HepG2 (cell line): ENCODE measurements at regions not wholly inside any gene's neighbourhood (a gene's known extent, or its start where the extent isn't known, plus 50 kb on each side); places are given as distances from the start of the nearest gene placed in this dataset.
A peak's percentile ranks its signal among the peaks of the same experiment; 100 is the strongest.

Experiments
- BHLHE40 ChIP-seq: IDR thresholded peaks from 2 replicates; pipeline ENCODE4 v1.6.1; 2011; ENCODE audit warnings: low read length, improper control_type of control experiment
- NFAT5 ChIP-seq: sonication (generic); formaldehyde crosslinking; IDR thresholded peaks from 2 replicates; pipeline ENCODE4 v1.4.0; 2020; ENCODE audit warnings: missing genetic modification reagents
- RELA ChIP-seq: sonication (generic); formaldehyde crosslinking; IDR thresholded peaks from 2 replicates; pipeline ENCODE4 v1.4.0; 2020; ENCODE audit warnings: missing genetic modification reagents
- SATB2 ChIP-seq: sonication (generic); formaldehyde crosslinking; IDR thresholded peaks from 2 replicates; pipeline ENCODE4 v1.5.0; 2020; ENCODE audit warnings: missing genetic modification reagents
- ZNF3 ChIP-seq: IDR thresholded peaks from 2 replicates; pipeline ENCODE4 v1.7.0; 2017; ENCODE audit warnings: inconsistent platforms
- TF ChIP-seq, protein P1 (sequence below): sonication (generic); formaldehyde crosslinking; IDR thresholded peaks from 2 replicates; pipeline ENCODE4 v1.4.0; 2020; ENCODE audit warnings: missing genetic modification reagents, mild to moderate bottlenecking, borderline replicate concordance
- TF ChIP-seq, protein P2 (sequence below): sonication (generic); formaldehyde crosslinking; IDR thresholded peaks from 2 replicates; pipeline ENCODE4 v1.9.0; 2022; ENCODE audit warnings: low read depth, missing genetic modification reagents
- TF ChIP-seq, protein P3 (sequence below): sonication (generic); formaldehyde crosslinking; IDR thresholded peaks from 2 replicates; pipeline ENCODE4 v1.9.0; 2021; ENCODE audit warnings: missing genetic modification reagents, borderline replicate concordance
- TF ChIP-seq, protein P4 (sequence below): IDR thresholded peaks from 2 replicates; pipeline ENCODE4 v1.6.1; 2016; ENCODE audit warnings: mild to moderate bottlenecking
- TF ChIP-seq, protein P5 (sequence below): sonication (generic); formaldehyde crosslinking; IDR thresholded peaks from 2 replicates; pipeline ENCODE4 v1.8.0; 2022; ENCODE audit warnings: missing genetic modification reagents, mild to moderate bottlenecking, borderline replicate concordance
- TF ChIP-seq, protein P6 (sequence below): fragments of 450-650 bp; IDR thresholded peaks from 2 replicates; pipeline ENCODE4 v1.6.1; 2016

GRCh38 chr9:129413537-129414376 lies 207.1 kb downstream of the C9orf50 start (continued):
- TF ChIP-seq, protein P1, sequence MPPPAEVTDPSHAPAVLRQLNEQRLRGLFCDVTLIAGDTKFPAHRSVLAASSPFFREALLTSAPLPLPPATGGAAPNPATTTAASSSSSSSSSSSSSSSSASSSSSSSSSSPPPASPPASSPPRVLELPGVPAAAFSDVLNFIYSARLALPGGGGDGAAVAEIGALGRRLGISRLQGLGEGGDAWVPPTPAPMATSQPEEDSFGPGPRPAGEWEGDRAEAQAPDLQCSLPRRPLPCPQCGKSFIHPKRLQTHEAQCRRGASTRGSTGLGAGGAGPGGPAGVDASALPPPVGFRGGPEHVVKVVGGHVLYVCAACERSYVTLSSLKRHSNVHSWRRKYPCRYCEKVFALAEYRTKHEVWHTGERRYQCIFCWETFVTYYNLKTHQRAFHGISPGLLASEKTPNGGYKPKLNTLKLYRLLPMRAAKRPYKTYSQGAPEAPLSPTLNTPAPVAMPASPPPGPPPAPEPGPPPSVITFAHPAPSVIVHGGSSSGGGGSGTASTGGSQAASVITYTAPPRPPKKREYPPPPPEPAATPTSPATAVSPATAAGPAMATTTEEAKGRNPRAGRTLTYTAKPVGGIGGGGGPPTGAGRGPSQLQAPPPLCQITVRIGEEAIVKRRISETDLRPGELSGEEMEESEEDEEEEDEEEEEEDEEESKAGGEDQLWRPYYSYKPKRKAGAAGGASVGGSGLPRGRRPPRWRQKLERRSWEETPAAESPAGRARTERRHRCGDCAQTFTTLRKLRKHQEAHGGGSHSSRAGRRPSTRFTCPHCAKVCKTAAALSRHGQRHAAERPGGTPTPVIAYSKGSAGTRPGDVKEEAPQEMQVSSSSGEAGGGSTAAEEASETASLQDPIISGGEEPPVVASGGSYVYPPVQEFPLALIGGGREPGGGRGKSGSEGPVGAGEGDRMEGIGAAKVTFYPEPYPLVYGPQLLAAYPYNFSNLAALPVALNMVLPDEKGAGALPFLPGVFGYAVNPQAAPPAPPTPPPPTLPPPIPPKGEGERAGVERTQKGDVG (CRISPR knock-in tag) = no peak
- TF ChIP-seq RELA (CRISPR knock-in tag) = no peak
- TF ChIP-seq, protein P2, sequence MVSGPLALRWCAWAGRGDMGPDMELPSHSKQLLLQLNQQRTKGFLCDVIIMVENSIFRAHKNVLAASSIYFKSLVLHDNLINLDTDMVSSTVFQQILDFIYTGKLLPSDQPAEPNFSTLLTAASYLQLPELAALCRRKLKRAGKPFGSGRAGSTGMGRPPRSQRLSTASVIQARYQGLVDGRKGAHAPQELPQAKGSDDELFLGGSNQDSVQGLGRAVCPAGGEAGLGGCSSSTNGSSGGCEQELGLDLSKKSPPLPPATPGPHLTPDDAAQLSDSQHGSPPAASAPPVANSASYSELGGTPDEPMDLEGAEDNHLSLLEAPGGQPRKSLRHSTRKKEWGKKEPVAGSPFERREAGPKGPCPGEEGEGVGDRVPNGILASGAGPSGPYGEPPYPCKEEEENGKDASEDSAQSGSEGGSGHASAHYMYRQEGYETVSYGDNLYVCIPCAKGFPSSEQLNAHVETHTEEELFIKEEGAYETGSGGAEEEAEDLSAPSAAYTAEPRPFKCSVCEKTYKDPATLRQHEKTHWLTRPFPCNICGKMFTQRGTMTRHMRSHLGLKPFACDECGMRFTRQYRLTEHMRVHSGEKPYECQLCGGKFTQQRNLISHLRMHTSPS (CRISPR knock-in tag) = no peak
- TF ChIP-seq ZNF3 (CRISPR knock-in tag) = no peak
- peak; percentile 76; the same call in 1 of the 2 replicates for TF ChIP-seq SATB2 (CRISPR knock-in tag)
- TF ChIP-seq BHLHE40 = peak; percentile 61
- TF ChIP-seq, protein P3, sequence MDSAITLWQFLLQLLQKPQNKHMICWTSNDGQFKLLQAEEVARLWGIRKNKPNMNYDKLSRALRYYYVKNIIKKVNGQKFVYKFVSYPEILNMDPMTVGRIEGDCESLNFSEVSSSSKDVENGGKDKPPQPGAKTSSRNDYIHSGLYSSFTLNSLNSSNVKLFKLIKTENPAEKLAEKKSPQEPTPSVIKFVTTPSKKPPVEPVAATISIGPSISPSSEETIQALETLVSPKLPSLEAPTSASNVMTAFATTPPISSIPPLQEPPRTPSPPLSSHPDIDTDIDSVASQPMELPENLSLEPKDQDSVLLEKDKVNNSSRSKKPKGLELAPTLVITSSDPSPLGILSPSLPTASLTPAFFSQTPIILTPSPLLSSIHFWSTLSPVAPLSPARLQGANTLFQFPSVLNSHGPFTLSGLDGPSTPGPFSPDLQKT (CRISPR knock-in tag) = no peak
- TF ChIP-seq, protein P4, sequence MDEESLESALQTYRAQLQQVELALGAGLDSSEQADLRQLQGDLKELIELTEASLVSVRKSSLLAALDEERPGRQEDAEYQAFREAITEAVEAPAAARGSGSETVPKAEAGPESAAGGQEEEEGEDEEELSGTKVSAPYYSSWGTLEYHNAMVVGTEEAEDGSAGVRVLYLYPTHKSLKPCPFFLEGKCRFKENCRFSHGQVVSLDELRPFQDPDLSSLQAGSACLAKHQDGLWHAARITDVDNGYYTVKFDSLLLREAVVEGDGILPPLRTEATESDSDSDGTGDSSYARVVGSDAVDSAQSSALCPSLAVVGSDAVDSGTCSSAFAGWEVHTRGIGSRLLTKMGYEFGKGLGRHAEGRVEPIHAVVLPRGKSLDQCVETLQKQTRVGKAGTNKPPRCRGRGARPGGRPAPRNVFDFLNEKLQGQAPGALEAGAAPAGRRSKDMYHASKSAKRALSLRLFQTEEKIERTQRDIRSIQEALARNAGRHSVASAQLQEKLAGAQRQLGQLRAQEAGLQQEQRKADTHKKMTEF (CRISPR knock-in tag) = no peak
- TF ChIP-seq, protein P5, sequence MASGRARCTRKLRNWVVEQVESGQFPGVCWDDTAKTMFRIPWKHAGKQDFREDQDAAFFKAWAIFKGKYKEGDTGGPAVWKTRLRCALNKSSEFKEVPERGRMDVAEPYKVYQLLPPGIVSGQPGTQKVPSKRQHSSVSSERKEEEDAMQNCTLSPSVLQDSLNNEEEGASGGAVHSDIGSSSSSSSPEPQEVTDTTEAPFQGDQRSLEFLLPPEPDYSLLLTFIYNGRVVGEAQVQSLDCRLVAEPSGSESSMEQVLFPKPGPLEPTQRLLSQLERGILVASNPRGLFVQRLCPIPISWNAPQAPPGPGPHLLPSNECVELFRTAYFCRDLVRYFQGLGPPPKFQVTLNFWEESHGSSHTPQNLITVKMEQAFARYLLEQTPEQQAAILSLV (CRISPR knock-in tag) = no peak
- no peak for TF ChIP-seq NFAT5
- TF ChIP-seq, protein P6, sequence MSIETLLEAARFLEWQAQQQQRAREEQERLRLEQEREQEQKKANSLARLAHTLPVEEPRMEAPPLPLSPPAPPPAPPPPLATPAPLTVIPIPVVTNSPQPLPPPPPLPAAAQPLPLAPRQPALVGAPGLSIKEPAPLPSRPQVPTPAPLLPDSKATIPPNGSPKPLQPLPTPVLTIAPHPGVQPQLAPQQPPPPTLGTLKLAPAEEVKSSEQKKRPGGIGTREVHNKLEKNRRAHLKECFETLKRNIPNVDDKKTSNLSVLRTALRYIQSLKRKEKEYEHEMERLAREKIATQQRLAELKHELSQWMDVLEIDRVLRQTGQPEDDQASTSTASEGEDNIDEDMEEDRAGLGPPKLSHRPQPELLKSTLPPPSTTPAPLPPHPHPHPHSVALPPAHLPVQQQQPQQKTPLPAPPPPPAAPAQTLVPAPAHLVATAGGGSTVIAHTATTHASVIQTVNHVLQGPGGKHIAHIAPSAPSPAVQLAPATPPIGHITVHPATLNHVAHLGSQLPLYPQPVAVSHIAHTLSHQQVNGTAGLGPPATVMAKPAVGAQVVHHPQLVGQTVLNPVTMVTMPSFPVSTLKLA = peak; percentile 54
